ENCODE measurements at regions not wholly inside any gene's neighbourhood (a gene's known extent, or its start where the extent isn't known, plus 50 kb on each side); places are given as distances from the start of the nearest gene placed in this dataset.

DNA sequence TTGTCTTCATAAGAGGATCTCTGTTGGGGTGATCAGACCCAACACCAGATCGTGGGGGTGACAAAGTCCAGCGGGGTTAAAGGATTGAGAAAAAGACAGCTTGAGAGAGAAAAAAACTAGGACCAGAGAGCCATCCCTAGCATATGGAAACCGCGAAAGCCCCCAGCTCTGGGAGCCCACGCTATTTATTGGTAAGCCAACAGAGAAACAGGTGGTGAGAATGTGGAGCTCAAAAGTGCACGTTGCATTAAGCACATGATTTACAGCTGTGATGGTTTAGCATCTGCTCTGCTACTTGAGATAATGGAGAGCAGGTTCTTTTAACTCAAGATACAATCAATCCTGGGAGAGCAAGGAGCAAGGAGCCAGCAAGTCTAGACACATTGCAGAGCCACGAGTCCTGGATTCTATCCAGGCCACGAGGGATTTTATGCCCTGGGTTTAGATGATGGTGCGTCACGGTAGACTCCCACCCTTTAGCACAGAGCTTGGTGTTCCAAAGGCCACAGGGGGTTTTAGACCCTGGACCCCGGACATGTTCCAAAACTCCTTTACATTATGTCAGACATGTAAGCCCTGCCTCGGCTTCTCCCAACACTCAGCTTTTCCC, 755.2 kb upstream of the SORCS1 start:
- no peaks in the 10 kb centered on the region for H3K36me3 ChIP-seq (ENCODE audit: control insufficient read depth, insufficient read depth, low read length)
- H3K4me1 ChIP-seq (ENCODE audit: control insufficient read depth, insufficient read depth, low read length): peaks cover 8% of the 10 kb centered on the region
- no peak overlapping the region for H3K4me3 ChIP-seq (ENCODE audit: low read depth, low read length)
- no peaks in the 10 kb centered on the region for H3K9me3 ChIP-seq (ENCODE audit: control insufficient read depth, insufficient read depth, low read length)
- H3K9ac ChIP-seq (ENCODE audit: low read depth, low read length): no peak overlapping the region
- peaks cover 7% of the 10 kb centered on the region for H3K27me3 ChIP-seq (ENCODE audit: control insufficient read depth, insufficient read depth, low read length)

DNA sequence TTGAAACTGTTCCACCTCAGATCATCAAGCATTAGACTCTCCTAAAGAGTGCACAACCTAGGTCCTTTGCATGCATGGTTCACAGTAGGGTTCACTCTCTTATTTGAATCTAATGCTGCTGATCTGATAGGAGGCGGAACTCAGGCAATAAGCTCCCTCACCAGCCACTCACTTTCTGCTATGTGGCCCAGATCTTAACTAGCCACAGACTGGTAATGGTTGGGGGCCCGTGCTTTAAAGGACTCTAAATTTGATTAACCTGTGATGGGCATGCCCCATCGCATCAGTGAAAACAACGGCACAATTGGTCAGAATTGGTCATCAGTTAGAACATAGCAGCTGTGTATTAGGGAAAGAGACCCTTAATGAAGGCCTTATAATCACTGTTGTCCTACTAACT, 753.7 kb upstream of the SORCS1 start:
- Histone ChIP-seq H3K36me3 (ENCODE audit: control insufficient read depth, insufficient read depth, low read length) (no peaks in the 10 kb centered on the region), H3K9ac (ENCODE audit: low read depth, low read length) (no peak overlapping the region), H3K4me3 (ENCODE audit: low read depth, low read length) (no peak overlapping the region), H3K9me3 (ENCODE audit: control insufficient read depth, insufficient read depth, low read length) (no peaks in the 10 kb centered on the region), H3K4me1 (ENCODE audit: control insufficient read depth, insufficient read depth, low read length) (peaks cover 11% of the 10 kb centered on the region), H3K27me3 (ENCODE audit: control insufficient read depth, insufficient read depth, low read length) (peaks cover 7% of the 10 kb centered on the region)

DNA sequence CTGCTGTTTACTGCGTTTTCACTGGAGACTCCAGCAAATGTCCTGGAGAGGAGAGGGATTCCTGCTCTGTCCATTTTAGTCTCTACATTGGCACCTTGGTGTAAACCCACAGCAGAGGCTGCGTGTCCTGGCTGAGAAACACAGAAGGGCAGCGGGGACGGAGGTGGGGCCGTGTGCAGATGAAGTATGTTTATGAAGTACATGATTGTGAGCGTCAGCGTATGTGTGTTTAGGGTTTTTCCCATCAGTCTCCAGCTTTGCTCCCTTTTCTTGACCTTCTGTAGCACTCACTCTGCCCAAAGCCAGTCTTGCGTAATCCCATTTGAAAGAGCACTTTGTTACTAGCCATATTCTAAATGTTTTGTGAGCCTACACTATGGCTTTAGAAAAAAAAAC, 750.7 kb upstream of the SORCS1 start:
- Histone ChIP-seq H3K9ac (ENCODE audit: low read depth, low read length) (peak overlapping the region; percentile 74), H3K4me3 (ENCODE audit: low read depth, low read length) (peak overlapping the region; percentile 90), H3K4me1 (ENCODE audit: control insufficient read depth, insufficient read depth, low read length) (peaks cover 25% of the 10 kb centered on the region), H3K36me3 (ENCODE audit: control insufficient read depth, insufficient read depth, low read length) (no peaks in the 10 kb centered on the region), H3K9me3 (ENCODE audit: control insufficient read depth, insufficient read depth, low read length) (no peaks in the 10 kb centered on the region), H3K27me3 (ENCODE audit: control insufficient read depth, insufficient read depth, low read length) (peaks cover 7% of the 10 kb centered on the region)

DNA sequence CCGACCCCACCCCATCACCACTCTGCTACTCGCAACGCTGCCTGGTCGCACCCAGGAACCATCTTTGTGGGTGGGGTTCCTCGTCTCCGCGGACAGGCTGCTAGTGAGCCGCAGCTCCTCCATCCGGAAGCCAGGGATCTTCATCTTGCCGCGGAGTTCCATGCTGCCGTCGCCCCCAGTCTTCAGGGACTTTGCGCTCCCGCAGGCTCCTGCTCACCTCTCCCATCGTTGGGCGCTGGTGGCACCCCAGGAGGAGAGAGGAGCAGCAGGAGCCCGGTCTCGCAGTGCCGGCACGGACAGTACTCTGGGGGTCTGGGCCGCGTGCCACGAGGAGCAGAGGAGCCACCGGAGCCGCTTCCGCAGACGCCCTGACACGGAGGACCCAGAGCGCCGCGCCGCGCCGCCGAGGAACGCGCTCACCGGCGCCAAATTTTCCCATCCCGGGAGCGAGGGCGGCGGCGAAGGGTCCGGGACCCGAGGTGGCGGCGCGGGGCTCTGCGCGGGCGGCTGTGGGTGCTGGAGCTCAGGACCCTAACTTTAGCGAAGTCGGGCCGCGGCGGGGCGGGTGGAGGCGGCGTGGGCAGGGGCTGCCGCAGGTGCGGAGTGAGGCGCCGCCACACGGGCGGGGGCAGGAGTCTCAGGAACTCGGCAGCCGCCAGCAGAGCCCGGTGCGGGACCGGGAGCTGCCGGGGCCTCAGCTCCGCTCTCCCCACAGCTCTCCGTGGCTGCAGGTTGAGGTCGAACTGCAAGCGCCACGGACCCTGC, 750.1 kb upstream of the SORCS1 start:
- Histone ChIP-seq H3K9me3 (ENCODE audit: control insufficient read depth, insufficient read depth, low read length) (no peaks in the 10 kb centered on the region), H3K9ac (ENCODE audit: low read depth, low read length) (peak overlapping the region; percentile 74), H3K27me3 (ENCODE audit: control insufficient read depth, insufficient read depth, low read length) (peaks cover 7% of the 10 kb centered on the region), H3K4me1 (ENCODE audit: control insufficient read depth, insufficient read depth, low read length) (peaks cover 25% of the 10 kb centered on the region), H3K4me3 (ENCODE audit: low read depth, low read length) (peak overlapping the region; percentile 90), H3K36me3 (ENCODE audit: control insufficient read depth, insufficient read depth, low read length) (no peaks in the 10 kb centered on the region)

DNA sequence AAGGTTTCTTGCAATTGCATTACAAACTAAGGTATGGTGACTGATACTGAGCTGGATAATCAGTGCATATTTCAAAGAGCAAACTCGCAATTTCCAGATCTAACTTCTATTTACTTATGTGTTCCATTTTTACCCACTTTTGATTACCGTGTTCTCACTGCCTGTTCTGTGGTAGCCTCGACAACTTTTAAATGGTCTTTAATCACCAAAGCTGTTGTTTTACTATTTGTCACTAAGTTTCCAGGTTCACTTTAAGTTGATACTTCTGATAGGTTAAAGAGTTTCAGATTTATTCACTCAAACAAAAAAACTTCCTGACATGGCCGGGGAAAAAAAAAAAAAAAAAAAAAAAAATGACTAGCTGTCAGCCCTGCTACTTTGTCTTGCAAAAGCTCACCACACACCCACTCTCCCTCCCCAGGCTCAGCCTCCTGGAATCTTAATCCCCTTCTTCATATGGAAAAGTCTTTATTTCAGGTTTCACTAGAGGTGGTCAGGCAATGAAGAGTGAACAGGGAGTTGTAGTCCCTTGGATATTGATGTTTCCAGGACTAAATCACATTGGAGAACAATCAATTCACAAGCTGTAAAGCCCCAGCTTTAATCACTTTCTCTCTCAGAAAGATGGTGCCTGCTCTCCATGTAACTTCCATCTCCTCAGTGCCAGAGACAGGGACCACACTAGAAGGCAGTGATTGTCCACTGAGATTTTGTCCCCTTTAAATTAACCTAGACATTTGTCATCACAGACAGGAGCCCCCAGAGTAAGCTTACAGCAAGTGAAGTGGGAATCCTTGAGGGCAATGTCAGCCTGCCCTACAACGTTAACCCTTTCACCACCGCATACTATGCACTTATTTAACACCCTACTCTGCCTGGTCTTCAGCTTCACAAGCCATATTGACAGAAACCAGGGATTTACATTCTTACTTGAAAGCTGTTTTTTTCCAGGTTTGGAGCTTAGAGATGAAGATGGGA, 749.1 kb upstream of the SORCS1 start:
- H3K36me3 ChIP-seq (ENCODE audit: control insufficient read depth, insufficient read depth, low read length): no peaks in the 10 kb centered on the region
- H3K9me3 ChIP-seq (ENCODE audit: control insufficient read depth, insufficient read depth, low read length): no peaks in the 10 kb centered on the region
- peaks cover 7% of the 10 kb centered on the region for H3K27me3 ChIP-seq (ENCODE audit: control insufficient read depth, insufficient read depth, low read length)
- no peak overlapping the region for H3K9ac ChIP-seq (ENCODE audit: low read depth, low read length)
- H3K4me3 ChIP-seq (ENCODE audit: low read depth, low read length): peak overlapping the region; percentile 90
- peaks cover 25% of the 10 kb centered on the region for H3K4me1 ChIP-seq (ENCODE audit: control insufficient read depth, insufficient read depth, low read length)

DNA sequence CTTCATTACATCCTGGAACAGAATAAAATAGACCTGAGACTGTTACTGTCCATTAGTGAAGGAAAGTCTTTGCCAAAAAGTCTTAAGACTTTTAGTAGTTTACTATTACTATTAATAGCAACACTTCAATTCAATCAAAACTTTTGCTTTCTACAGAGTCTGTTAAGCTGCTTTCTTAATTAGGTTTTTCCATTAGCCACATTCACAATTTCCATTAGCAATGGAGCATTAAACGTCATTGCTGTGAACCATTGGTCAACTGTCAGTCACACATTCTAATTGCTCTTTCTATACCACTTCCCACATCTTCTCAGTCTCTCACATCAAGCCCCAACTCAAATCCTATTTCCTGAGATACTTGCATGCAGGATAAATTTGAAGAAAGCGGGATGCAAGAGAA, 736.6 kb upstream of the SORCS1 start:
- Histone ChIP-seq H3K4me1 (ENCODE audit: control insufficient read depth, insufficient read depth, low read length) (peaks cover 7% of the 10 kb centered on the region), H3K4me3 (ENCODE audit: low read depth, low read length) (no peak overlapping the region), H3K9me3 (ENCODE audit: control insufficient read depth, insufficient read depth, low read length) (no peaks in the 10 kb centered on the region), H3K9ac (ENCODE audit: low read depth, low read length) (no peak overlapping the region), H3K27me3 (ENCODE audit: control insufficient read depth, insufficient read depth, low read length) (no peaks in the 10 kb centered on the region), H3K36me3 (ENCODE audit: control insufficient read depth, insufficient read depth, low read length) (no peaks in the 10 kb centered on the region)

DNA sequence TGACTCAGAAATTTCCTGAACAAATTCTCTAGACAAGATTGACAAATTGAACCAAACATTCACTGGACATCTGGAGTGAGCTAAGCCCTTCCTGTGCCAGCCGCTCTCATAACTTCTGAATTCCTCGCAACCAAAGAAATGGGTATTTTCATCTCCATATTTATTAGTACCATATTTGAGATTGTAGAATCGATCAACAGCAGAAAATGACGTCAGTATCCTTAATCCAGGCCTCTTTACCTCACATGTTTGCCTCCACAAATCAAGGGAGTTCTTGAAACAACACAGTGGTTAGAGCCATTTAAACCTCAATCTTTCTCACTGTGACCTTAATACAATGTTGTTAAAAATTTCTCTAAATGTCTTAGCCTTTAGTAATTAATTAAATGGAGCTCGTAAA, 735.6 kb upstream of the SORCS1 start:
- no peak overlapping the region for H3K4me3 ChIP-seq (ENCODE audit: low read depth, low read length)
- H3K9me3 ChIP-seq (ENCODE audit: control insufficient read depth, insufficient read depth, low read length): no peaks in the 10 kb centered on the region
- H3K36me3 ChIP-seq (ENCODE audit: control insufficient read depth, insufficient read depth, low read length): no peaks in the 10 kb centered on the region
- peaks cover 7% of the 10 kb centered on the region for H3K4me1 ChIP-seq (ENCODE audit: control insufficient read depth, insufficient read depth, low read length)
- no peak overlapping the region for H3K9ac ChIP-seq (ENCODE audit: low read depth, low read length)
- no peaks in the 10 kb centered on the region for H3K27me3 ChIP-seq (ENCODE audit: control insufficient read depth, insufficient read depth, low read length)

DNA sequence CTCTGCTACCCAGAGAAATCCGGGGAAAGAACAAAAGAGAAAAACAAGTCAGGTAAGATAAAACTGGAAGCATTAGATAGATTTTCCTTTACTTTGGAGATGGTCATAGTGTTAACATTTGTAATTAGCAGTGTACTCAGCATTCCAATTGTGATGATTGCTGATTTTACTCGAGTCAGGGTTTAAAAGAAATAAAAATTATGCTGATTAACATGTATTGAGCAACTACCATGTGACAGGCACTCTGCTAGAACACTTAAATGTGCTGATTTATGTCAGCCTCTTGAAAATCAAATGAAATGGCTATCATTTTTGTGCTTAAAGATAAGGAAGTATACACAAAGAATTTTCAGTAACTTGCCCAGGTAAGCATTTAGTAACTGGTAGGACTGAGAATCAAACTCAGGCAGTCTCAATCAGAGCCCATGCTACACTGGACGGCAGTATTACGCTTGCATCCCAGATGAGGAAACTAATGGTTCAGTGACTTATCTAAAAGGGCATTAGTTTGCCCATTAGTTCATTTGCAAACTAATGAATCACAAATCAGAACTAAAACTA, 735.1 kb upstream of the SORCS1 start:
- H3K36me3 ChIP-seq (ENCODE audit: control insufficient read depth, insufficient read depth, low read length): no peaks in the 10 kb centered on the region
- no peaks in the 10 kb centered on the region for H3K9me3 ChIP-seq (ENCODE audit: control insufficient read depth, insufficient read depth, low read length)
- H3K4me1 ChIP-seq (ENCODE audit: control insufficient read depth, insufficient read depth, low read length): peaks cover 7% of the 10 kb centered on the region
- no peak overlapping the region for H3K9ac ChIP-seq (ENCODE audit: low read depth, low read length)
- H3K27me3 ChIP-seq (ENCODE audit: control insufficient read depth, insufficient read depth, low read length): no peaks in the 10 kb centered on the region
- no peak overlapping the region for H3K4me3 ChIP-seq (ENCODE audit: low read depth, low read length)

DNA sequence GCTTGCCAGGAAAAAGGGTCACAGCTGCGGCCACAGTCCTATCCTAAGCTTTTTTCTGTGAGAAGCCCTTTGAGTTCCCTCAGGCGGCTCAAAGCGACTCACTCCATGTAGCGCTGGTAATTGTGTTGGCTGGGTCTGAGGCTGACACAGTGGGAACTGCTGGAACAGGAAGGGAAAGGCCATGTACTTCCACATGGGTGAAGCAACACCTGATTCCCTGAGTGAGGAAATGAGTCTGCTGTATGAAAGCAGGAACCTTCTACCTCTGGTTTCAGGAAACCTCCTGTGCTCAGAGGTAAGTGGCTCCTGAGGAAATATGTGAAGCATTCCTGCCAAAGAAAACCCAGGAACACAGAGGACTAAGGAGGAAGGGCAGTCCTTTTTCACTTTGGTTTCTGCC, 734.6 kb upstream of the SORCS1 start:
- Histone ChIP-seq H3K4me3 (ENCODE audit: low read depth, low read length) (no peak overlapping the region), H3K36me3 (ENCODE audit: control insufficient read depth, insufficient read depth, low read length) (no peaks in the 10 kb centered on the region), H3K9me3 (ENCODE audit: control insufficient read depth, insufficient read depth, low read length) (no peaks in the 10 kb centered on the region), H3K4me1 (ENCODE audit: control insufficient read depth, insufficient read depth, low read length) (peaks cover 7% of the 10 kb centered on the region), H3K9ac (ENCODE audit: low read depth, low read length) (no peak overlapping the region), H3K27me3 (ENCODE audit: control insufficient read depth, insufficient read depth, low read length) (no peaks in the 10 kb centered on the region)

DNA sequence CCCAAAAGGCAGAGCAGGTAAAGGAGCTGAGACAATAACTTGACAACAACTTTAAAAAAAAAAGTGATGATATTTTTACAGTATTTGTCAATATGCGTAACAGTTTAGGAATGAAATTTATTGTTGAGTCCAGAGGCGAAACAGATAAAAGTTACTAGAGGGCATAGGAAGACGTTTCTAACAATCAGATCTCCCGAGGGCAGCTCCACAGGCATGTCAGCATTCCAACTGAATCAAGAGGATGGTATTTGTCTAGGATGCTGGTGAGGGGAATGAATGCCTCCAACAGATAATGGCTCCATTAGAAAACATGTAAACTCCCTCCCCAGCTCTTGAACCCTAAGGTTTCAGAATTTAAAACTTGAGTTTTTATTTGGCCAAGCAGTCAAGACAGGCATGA, 733.9 kb upstream of the SORCS1 start:
- H3K27me3 ChIP-seq (ENCODE audit: control insufficient read depth, insufficient read depth, low read length): no peaks in the 10 kb centered on the region

DNA sequence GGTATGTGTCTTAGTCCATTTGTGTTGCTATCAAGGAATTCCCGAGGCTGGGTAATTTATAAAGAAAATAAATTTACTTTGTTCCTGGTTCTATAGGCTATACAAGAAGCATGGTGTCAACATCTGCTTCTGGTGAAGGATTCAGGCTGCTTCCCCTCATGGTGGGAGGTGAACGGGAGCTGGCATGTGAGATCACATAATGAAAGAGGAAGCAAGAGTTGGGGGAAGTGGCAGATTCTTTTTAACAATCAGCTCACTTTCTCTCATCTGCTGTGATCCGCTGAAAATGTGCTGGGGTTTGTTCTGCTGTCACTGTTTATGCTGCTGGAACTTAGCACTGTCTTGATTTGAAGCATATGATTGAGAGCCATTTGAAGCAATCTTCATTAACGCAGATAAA, 730.0 kb upstream of the SORCS1 start:
- H3K4me1 ChIP-seq (ENCODE audit: control insufficient read depth, insufficient read depth, low read length): peaks cover 5% of the 10 kb centered on the region
- H3K27me3 ChIP-seq (ENCODE audit: control insufficient read depth, insufficient read depth, low read length): no peaks in the 10 kb centered on the region
- no peaks in the 10 kb centered on the region for H3K9me3 ChIP-seq (ENCODE audit: control insufficient read depth, insufficient read depth, low read length)
- H3K36me3 ChIP-seq (ENCODE audit: control insufficient read depth, insufficient read depth, low read length): no peaks in the 10 kb centered on the region
- H3K9ac ChIP-seq (ENCODE audit: low read depth, low read length): no peak overlapping the region
- H3K4me3 ChIP-seq (ENCODE audit: low read depth, low read length): no peak overlapping the region

More for the DNA sequence above, 733.9 kb upstream of the SORCS1 start:
- Histone ChIP-seq H3K9ac (ENCODE audit: low read depth, low read length) (no peak overlapping the region), H3K4me1 (ENCODE audit: control insufficient read depth, insufficient read depth, low read length) (peaks cover 7% of the 10 kb centered on the region), H3K36me3 (ENCODE audit: control insufficient read depth, insufficient read depth, low read length) (no peaks in the 10 kb centered on the region), H3K9me3 (ENCODE audit: control insufficient read depth, insufficient read depth, low read length) (no peaks in the 10 kb centered on the region), H3K4me3 (ENCODE audit: low read depth, low read length) (no peak overlapping the region)

Measured in iPS-15b (cell line).